HG02840 (cell line): ENCODE measurements at regions not wholly inside any gene's neighbourhood (a gene's known extent, or its start where the extent isn't known, plus 50 kb on each side); places are given as distances from the start of the nearest gene placed in this dataset.
"Not testable (repeated sequence)": the region's sequence is repeated elsewhere in the genome, so short reads cannot be mapped to it uniquely, and the experiment has no call there.

ENCODE experiments used
- ATAC-seq: cut with Tn5 transposase; IDR thresholded peaks from one replicate; pipeline ENCODE4 v1.9.1; 2021; ENCODE audit warnings: mild to moderate bottlenecking, moderate library complexity, moderate number of reproducible peaks; ENCODE audit not compliant: unreplicated experiment, low FRiP score

- ATAC-seq: no peak
These were observed 334.0 kb upstream of the RGS17 start for GRCh38 chr6:153465050-153465449.

- no peak for ATAC-seq
These were observed 318.2 kb upstream of the RGS17 start for GRCh38 chr6:153449279-153449678.

- ATAC-seq: not testable (repeated sequence)
These were observed 311.7 kb upstream of the RGS17 start for GRCh38 chr6:153442749-153443148.

DNA sequence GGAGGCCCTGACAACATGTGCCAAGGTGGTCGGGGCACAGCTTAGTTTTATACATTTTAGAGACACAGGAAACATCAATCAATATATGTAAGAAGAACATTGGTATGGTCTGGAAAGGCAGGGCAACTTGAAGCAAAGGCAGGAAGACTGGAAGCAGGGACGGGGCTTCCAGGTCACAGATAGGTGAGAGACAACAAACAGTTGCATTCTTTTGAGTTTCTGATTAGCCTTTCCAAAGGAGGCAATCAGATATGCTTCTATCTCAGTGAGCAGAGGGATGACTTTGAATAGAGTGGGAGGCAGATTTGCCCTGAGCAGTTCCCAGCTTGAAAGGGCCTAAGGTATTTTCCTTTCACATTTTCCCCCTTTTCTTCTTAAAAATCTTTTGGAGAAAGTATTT, 311.0 kb upstream of the RGS17 start:
- ATAC-seq: no peak

- no peak for ATAC-seq
These were observed 306.1 kb upstream of the RGS17 start for GRCh38 chr6:153437193-153437592.

DNA sequence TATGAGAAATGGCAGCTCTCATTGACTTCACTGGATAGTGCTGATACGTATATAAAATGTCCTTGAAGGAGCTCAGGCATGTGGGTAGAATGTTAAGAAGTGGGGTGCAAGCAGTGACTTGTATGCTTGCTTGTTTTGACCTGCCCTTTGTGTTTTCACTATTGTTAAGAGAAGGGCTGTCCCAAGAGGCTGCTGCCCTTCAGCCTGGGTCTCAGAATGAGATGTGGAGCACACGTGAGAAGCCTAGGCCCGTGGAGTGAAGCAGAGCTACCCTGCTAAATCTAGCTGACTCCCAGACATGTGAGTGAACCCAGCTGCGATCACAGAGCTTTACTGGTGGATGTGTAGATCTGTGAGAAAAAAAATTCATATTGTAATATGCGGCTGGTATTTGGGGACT, 305.3 kb upstream of the RGS17 start:
- no peak for ATAC-seq

- no peak for ATAC-seq
These were observed 304.7 kb upstream of the RGS17 start for GRCh38 chr6:153435787-153436186.

DNA sequence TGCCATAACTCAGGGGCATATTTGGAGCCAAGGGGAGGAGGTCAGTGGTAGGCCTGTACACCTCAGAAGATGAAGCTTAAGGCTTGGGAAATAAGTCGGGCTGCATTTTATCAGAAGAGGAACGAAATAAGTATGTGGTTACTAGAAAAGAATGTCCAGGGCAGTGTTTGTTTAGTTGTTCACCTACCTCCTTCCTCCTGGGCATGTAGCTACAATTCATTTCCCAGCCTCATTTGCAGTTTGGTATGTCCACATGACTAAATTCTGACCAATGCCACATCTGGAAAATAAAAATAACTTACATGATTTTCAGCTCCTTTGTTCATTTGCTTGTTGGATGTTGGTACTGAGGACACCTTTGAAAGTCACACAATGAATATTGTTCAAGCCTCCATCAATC, 294.5 kb upstream of the RGS17 start:
- ATAC-seq: no peak

- no peak for ATAC-seq
These were observed 293.8 kb upstream of the RGS17 start for GRCh38 chr6:153424719-153425400.

DNA sequence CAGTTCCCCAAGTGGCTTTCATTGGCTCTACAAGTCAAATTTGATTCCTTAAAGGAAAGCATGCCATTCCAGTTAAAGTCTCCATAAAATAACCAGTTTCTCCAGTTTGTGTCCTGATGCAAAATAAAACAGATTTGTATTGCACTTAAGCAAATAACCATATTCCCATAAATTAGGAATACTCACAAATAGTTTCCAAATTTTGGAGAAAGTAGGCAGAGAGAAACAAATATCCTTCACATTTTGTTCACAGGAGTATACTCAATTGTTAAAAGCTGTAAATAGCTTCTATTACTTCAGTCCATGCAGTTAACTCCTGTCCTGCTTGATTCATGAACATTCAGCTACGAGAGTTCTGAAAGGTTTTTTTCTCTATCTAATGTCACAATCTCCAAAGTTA, 281.4 kb upstream of the RGS17 start:
- ATAC-seq: no peak

DNA sequence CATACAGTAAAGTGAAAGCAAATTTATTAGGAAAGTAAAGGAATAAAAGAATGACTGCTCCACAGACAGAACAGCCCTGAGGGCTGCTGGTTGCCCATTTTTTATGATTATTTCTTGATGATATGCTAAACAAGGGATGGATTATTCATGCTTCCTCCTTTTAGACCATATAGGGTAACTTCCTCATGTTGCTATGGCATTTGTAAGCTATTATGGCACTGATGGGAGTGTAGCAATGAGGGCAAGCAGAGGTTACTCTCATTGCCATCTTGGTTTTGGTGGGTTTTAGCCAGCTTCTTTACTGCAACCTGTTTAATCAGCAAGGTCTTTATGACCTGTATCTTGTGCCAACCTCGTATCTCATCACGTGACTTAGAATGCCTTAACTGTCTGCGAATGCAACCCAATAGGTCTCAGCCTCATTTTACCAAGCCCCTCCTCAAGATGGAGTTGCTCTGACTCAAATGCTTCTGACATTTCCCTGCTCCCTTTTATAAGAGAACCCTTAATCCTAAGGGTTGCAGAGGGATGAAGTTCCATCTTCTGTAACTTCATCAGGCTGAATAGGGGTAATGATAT, 280.1 kb upstream of the RGS17 start:
- ATAC-seq: no peak

- ATAC-seq: no peak
These were observed 274.8 kb upstream of the RGS17 start for GRCh38 chr6:153405931-153406330.

DNA sequence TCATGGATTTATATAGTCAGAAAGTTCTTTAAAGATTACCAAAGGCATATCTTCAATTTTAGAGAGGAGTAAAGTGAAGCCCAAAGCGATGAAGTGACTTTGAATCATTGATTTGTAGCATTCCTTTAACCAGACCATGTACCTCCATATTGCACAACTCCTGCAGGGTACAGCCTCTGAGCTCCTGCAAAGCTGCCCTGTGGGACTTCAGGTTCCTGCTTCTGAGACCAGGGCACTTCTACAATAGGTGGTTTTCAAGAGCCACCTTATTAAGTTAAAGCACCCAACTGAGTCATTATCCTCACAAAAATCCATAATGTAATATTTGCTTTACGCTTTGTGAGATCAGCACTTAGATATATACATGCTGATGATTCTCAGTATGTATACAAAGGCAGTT, 270.7 kb upstream of the RGS17 start:
- no peak for ATAC-seq

DNA sequence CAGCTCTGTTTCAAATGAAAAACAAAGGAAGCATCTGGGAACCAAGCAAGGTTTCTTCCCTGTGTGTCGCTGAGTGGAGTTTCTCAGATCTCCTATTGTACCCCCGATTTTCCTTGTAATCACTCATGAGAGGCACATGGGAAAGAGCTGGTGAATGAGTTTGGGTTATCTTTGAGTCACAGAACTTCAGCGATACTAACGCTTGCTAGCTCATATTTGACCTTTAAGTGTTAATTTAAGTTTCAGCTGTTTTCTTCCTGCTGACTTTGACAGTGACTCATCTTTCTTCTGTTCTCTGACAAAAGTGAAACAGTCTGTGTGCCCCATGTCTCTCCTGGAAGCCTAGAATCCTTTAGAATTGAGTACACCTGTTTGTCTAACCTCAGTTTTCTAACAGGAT, 261.1 kb upstream of the RGS17 start:
- ATAC-seq: no peak

DNA sequence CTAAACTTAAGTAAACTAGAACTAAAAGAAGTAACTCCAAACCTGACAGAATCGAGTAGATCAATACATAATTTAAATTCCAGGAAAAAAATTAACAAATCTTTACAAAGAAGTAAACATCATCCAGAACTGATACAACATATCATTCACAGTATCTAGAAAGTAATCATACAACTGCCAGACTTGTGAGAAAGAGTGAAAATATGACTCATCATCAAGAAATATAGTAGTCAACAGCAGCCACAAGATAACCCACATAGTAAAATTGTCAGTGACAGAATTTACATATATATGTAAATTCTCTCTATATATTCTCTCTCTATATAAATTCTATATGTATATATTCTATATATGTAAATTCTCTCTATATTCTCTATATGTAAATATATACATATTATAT, 242.8 kb upstream of the RGS17 start:
- ATAC-seq: no peak

GRCh38 chr6:153368131-153368530, 237.0 kb upstream of the RGS17 start:
- no peak for ATAC-seq

GRCh38 chr6:153367021-153367420, 235.9 kb upstream of the RGS17 start:
- no peak for ATAC-seq

DNA sequence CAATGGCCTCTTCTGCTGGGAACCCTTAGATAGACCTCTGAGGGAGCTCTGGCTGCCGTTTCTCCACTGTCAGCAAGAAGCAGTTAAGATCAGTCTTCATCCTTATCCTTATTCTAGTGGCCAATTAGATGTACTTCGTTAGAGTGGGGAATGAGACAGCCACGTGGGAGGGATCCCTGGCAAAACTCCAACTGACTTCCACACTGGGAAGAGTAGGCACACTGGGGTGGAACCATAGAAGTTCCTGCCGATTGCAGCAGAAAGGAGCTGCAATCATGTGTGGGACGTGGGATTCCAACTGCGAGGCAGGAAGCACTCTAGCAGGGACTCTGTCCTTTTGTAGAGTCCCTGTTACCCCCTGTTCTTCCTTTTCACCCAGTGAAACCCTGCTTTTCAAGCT, 226.3 kb upstream of the RGS17 start:
- ATAC-seq: no peak

DNA sequence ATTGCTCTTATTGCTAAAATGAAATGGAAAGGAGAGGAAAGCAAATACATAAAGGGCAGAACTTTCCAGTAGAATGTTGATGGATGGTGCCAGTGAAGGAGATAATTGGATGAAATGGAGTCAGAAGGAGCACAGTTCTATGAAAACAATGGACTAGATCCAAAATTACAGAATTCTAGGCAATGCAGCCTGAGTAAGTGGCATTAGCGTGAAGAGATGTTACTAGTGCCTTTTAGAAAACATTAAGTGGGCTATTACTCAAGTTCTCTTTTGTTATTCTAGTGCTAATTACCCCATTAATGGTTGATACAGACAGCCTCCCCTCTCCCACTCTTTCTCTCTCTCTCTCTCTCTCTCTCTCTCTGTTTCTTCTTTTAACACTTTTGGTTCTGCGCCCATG, 209.5 kb upstream of the RGS17 start:
- ATAC-seq: no peak

DNA sequence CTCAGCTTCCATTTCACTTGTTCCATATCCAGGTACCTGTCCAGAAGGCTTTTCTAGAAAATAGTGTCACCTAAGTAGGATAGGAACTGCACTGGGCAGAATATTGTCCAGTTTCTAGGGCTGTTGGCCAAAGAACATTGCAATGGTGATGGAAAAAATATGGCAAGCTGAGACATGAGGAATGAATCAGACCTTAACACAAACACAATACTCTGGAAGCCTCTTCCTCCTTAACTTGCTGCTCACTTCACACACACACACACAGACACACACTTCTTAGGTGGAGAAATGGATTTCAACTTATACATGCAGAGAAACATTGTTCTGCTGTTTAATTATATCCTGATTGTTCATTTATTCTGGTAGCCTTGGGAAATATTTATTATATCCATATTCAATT, 203.0 kb upstream of the RGS17 start:
- no peak for ATAC-seq

GRCh38 chr6:153331221-153331620, 200.1 kb upstream of the RGS17 start:
- not testable (repeated sequence) for ATAC-seq

GRCh38 chr6:153328194-153328593, 197.1 kb upstream of the RGS17 start:
- ATAC-seq: no peak

DNA sequence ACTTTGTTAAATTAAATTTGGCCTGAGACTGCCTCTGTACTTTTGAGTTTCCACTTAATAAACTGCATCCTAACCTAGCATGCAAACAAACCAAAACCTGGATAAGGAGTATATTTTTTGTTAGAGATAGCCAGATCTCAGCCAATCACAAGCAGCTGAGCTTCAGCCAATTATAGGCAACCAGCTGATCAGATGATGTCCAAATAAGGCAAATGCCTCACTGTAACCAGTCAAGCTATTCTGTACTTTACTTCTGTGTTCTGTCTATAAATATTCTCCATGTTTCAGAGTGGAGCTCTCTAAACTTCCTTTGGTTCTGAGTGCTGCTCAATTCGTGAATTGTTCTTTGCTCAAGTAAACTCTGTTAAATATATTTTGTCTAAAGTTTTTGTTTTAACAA, 194.6 kb upstream of the RGS17 start:
- no peak for ATAC-seq
